Activated CD4-positive, alpha-beta memory T cell treated with anti-CD3 and anti-CD28 coated beads, Interleukin-2, amount 10 ng/mL, durations not matched to agents 7 days and 5 days (primary cell): ENCODE measurements at regions not wholly inside any gene's neighbourhood (a gene's known extent, or its start where the extent isn't known, plus 50 kb on each side); places are given as distances from the start of the nearest gene placed in this dataset.

Experiments used
- CTCF ChIA-PET: fragments of 350-600 bp; sonication (Branson Sonifier 250); formaldehyde crosslinking; loops from one replicate; lab custom pipeline; 2021; ENCODE audit warnings: antibody characterized with exemption, inconsistent platforms; lab: Charles Lee
- POLR2A ChIA-PET: fragments of 350-600 bp; sonication (Branson Sonifier 250); formaldehyde crosslinking; loops from one replicate; lab custom pipeline; 2021; ENCODE audit warnings: antibody characterized with exemption; lab: Charles Lee
- DNase-seq: peaks from one replicate; pipeline ENCODE4 v3.0.0-alpha.2; 2020
- H3K27ac Mint-ChIP-seq: one replicate; pipeline ENCODE4 v1.8.0; 2021; ENCODE audit warnings: mild to moderate bottlenecking, mixed read lengths
- H3K27me3 Mint-ChIP-seq: one replicate; pipeline ENCODE4 v1.8.0; 2021; ENCODE audit warnings: mixed read lengths
- H3K36me3 Mint-ChIP-seq: one replicate; pipeline ENCODE4 v1.8.0; 2021; ENCODE audit warnings: low read depth, mixed read lengths
- H3K4me1 Mint-ChIP-seq: one replicate; pipeline ENCODE4 v1.8.0; 2021; ENCODE audit warnings: mixed read lengths
- H3K4me3 Mint-ChIP-seq: one replicate; pipeline ENCODE4 v1.8.0; 2021; ENCODE audit warnings: mild to moderate bottlenecking, mixed read lengths
- H3K9me3 Mint-ChIP-seq: one replicate; pipeline ENCODE4 v1.8.0; 2021; ENCODE audit warnings: mixed read lengths

DNA sequence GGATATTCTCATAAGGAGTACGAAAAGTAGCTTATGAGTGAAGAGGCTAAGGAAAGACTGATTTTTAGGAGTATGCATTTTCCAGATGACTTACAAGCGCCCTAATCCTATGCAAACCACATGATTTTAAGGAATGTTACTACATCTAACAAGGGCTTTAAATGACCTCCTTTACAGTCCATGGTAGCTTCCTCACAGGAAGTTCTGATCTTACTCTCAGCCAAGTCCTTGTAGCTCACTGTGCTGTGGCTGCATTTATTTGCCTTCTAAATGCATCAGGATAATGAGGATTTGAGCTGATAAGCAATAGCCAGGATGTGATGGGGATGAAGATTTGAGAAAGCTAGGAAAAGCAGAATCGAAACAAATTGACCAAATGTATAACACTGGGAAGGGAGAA, 896.0 kb downstream of the MCTP2 start:
- ChIA-PET CTCF (no interaction called here), POLR2A (no interaction called here)
- Mint-ChIP-seq H3K27ac (no peak overlapping the region), H3K4me1 (no peaks in the 10 kb centered on the region), H3K27me3 (no peaks in the 10 kb centered on the region), H3K4me3 (no peak overlapping the region), H3K36me3 (no peaks in the 10 kb centered on the region), H3K9me3 (no peaks in the 10 kb centered on the region)
- DNase-seq, result no peak

DNA sequence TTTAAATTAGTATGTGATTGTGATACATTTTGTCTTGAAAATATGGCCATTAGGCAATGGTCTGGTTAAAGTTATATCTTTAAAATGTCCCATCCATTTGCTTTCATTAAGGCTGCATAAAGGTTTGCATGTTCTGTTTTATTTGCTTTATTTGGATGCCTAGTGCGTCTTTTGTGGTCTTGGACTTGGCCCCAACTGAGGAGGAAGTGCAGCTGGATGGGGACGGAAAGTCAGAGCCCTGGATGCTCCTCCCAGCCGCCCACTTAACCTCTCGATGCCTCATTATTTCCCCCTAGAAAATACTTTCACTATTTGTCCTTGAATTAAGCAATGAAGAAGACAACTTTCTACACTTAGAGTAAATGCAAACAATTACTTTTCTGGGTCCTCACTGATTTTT, 898.2 kb downstream of the MCTP2 start:
- Mint-ChIP-seq H3K4me3 (no peak overlapping the region), H3K27me3 (no peaks in the 10 kb centered on the region), H3K9me3 (no peaks in the 10 kb centered on the region), H3K4me1 (no peaks in the 10 kb centered on the region), H3K36me3 (no peaks in the 10 kb centered on the region), H3K27ac (no peak overlapping the region)
- no peak for DNase-seq
- POLR2A ChIA-PET, result no interaction called here
- CTCF ChIA-PET, result no interaction called here

DNA sequence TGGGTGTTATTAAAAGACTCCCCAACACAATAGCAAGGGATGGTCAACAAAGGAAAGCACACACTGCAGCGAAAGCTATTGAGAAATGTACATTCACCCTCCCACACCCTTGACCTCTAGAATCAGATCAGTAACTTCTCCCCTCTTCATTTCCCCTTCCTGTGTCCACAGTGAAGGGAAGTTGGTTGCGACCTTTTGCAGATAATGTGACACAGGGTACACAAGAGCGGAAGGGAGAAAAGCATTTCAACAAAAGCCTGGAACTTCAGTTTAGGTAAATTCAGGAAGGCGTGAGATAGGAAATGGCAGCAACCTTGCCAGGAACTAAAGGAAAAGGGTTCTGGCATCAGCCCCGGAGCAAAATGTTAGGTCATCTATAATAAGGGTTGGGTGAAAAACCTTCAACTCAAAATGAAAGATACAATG, 899.8 kb downstream of the MCTP2 start:
- H3K4me1 Mint-ChIP-seq, result no peaks in the 10 kb centered on the region
- no peaks in the 10 kb centered on the region for H3K9me3 Mint-ChIP-seq
- no peak overlapping the region for H3K4me3 Mint-ChIP-seq
- ChIA-PET CTCF (no interaction called here), POLR2A (no interaction called here)
- H3K36me3 Mint-ChIP-seq, result no peaks in the 10 kb centered on the region
- no peak overlapping the region for H3K27ac Mint-ChIP-seq
- H3K27me3 Mint-ChIP-seq, result no peaks in the 10 kb centered on the region
- no peak for DNase-seq

DNA sequence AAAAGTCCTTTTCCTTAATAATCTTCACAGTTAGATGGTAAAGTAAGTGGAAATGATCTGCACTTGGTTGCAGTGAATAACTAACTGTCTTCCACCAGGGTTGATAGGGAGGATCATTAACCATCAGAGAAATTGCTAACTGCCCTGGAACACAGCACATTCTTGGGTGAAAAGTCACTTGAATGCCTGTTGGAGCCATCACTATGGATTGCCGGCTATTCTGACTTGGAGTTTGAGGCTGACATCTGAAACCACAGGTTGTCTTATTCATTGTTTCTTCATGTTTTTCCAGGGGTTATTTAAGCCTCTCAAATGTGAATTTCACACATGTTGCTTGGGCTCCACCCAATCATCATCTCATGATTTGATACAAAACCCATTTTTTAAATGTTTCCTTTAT, 901.4 kb downstream of the MCTP2 start:
- H3K9me3 Mint-ChIP-seq, result peaks cover 2% of the 10 kb centered on the region
- no peak overlapping the region for H3K27ac Mint-ChIP-seq
- no peak overlapping the region for H3K4me3 Mint-ChIP-seq
- ChIA-PET CTCF (no interaction called here), POLR2A (no interaction called here)
- no peaks in the 10 kb centered on the region for H3K27me3 Mint-ChIP-seq
- DNase-seq, result no peak
- H3K4me1 Mint-ChIP-seq, result no peaks in the 10 kb centered on the region
- no peaks in the 10 kb centered on the region for H3K36me3 Mint-ChIP-seq

DNA sequence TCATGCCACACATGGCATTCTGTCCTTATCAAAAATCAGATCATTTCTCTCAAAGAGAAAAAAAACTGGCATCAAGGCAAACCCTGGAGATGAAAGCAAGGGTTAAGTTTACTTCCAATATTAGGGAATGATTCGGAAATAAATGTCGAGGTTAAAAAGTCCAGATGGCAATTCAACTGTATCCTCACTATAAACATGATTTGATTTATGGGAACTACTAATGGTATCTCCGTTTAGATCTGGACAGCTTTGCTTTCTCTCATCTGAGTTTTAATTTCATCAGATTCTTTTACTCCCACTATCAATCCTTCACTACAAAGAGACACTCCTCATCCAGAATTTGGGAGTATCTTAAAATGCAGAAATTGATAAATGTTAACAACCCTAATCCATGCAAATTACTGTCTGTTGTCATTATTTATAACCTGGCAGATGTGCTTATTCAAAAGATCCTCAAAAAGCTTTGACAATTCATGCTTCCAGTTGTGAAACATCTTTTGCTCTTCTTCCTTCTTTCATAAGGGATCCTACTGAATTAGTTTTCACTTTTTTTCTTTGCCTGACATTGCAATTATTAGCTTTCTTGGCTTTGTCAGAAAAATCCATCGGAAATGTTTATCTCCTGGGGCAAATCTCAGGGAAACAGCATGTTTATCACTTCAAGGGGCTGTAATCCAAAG, 903.2 kb downstream of the MCTP2 start:
- Mint-ChIP-seq H3K9me3 (peaks cover 2% of the 10 kb centered on the region), H3K36me3 (no peaks in the 10 kb centered on the region), H3K4me3 (no peak overlapping the region), H3K4me1 (no peaks in the 10 kb centered on the region), H3K27me3 (no peaks in the 10 kb centered on the region), H3K27ac (no peak overlapping the region)
- CTCF ChIA-PET, result no interaction called here
- no peak for DNase-seq
- POLR2A ChIA-PET, result no interaction called here

DNA sequence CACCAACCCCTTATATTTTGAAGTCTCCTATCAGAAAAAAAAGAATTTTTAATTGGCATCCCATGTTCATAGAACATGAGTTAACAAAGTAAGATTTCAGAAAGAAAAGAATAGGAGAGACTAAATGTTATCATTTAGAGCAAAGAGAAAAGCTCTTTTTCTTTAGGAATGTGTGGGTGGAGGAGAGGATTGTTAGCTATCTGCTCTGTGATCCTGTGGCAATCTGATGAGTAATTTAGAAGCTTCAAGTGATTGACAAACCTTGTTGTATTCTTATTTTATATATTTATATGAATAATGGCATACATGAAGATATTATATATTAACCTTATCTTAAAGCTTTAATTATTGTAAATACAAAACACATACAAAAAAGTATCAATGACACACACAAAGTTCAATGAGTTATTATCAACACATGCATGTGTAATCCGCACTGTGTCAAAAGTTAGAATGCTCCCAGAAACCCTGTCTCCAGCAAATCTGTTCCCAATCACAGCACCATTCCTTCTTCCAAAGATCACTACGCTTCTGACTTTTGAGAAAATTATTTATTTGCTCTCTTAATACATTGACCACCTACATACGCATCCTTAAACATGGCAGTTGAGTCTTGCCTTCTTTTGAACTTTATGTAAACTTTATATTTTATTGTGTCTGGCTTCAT, 907.4 kb downstream of the MCTP2 start:
- Mint-ChIP-seq H3K27me3 (no peaks in the 10 kb centered on the region), H3K36me3 (no peaks in the 10 kb centered on the region), H3K27ac (no peak overlapping the region), H3K4me1 (no peaks in the 10 kb centered on the region), H3K4me3 (no peak overlapping the region), H3K9me3 (peaks cover 2% of the 10 kb centered on the region)
- CTCF ChIA-PET, result no interaction called here
- POLR2A ChIA-PET, result no interaction called here
- no peak for DNase-seq

DNA sequence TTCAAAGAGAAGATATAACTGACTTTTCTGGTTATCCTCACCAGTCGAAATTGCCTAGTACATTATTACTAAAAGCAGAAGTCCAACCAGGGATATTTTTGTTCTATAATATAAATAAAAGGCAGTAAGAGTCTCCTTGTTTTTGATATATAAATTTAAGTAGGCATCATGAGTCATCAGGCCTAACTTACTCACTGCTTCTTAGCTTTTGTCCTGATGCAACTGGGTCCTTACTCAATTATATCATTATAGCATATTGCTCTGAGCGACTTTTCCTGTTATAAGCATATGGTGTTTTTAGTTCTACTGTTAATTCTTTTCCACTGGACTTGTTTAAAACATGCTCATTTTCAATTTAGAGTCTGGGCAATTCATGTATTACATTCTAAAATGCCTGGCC, 910.1 kb downstream of the MCTP2 start:
- Mint-ChIP-seq H3K4me3 (no peak overlapping the region), H3K9me3 (peaks cover 2% of the 10 kb centered on the region), H3K27me3 (no peaks in the 10 kb centered on the region), H3K36me3 (no peaks in the 10 kb centered on the region), H3K27ac (no peak overlapping the region), H3K4me1 (no peaks in the 10 kb centered on the region)
- CTCF ChIA-PET, result no interaction called here
- DNase-seq, result no peak
- POLR2A ChIA-PET, result no interaction called here

DNA sequence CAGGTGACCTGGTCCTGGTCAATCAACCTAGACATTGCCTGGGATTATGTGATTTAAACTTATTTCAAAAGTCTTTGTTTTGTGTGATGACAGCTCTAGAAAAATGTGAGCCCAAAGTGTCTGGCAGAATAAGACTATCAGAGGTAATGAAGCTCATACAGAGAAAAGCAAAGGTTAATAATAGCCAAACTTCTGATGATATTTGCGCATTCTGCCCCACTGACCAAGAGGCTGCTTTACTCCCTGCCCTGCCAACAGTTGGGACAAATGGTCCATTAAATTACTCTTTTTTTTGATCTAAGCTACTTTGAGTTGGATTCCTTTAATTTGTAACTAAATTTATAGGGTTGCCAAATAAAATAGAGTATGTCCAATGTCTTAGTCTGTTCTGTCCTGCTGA, 911.2 kb downstream of the MCTP2 start:
- ChIA-PET POLR2A (no interaction called here), CTCF (no interaction called here)
- no peak overlapping the region for H3K27ac Mint-ChIP-seq
- no peaks in the 10 kb centered on the region for H3K36me3 Mint-ChIP-seq
- H3K4me1 Mint-ChIP-seq, result no peaks in the 10 kb centered on the region
- no peak overlapping the region for H3K4me3 Mint-ChIP-seq
- H3K27me3 Mint-ChIP-seq, result no peaks in the 10 kb centered on the region
- no peaks in the 10 kb centered on the region for H3K9me3 Mint-ChIP-seq
- DNase-seq, result no peak

DNA sequence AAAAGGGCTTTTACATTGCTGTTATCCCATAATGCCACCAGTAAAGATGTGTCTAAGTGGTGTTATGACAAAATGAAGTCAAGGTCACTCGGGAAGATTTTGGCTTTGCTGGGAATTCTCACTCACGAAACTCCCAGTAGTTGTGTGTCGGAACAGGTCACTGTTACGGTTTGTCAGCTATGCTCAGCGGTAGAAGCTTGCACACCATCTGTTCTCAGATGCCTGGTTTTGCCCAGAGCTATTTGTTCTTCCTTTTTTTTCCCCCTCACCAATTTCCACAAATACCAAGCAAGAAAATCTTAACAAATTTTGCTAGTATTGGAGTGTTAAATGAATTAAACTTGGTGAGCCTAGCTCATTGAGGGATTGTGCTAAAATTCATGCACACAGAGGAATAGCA, 915.1 kb downstream of the MCTP2 start:
- CTCF ChIA-PET, result no interaction called here
- Mint-ChIP-seq H3K36me3 (no peaks in the 10 kb centered on the region), H3K4me3 (no peak overlapping the region), H3K9me3 (peaks cover 7% of the 10 kb centered on the region), H3K4me1 (no peaks in the 10 kb centered on the region), H3K27ac (no peak overlapping the region), H3K27me3 (no peaks in the 10 kb centered on the region)
- no peak for DNase-seq
- POLR2A ChIA-PET, result no interaction called here

DNA sequence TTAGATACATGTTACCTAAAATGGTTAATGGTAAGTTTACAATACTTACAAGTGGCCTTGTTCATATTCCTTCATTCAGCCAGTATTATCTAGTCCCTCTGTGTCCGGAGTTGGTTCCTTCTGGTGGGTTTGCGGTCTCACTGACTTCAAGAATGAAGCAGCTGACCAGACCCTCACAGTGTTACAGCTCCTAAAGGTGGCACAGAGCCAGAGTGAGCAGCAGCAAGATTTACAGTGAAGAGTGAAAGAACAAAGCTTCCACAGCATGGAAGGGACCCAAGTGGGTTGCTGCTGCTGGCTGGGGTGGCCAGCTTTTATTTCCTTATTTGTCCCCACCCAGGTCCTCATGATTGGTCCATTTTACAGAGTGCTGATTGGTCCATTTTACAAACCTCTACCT, 916.8 kb downstream of the MCTP2 start:
- peaks cover 11% of the 10 kb centered on the region for H3K9me3 Mint-ChIP-seq
- H3K4me1 Mint-ChIP-seq, result no peaks in the 10 kb centered on the region
- no peak overlapping the region for H3K4me3 Mint-ChIP-seq
- ChIA-PET POLR2A (no interaction called here), CTCF (no interaction called here)
- H3K27me3 Mint-ChIP-seq, result no peaks in the 10 kb centered on the region
- DNase-seq, result no peak
- no peaks in the 10 kb centered on the region for H3K36me3 Mint-ChIP-seq
- no peak overlapping the region for H3K27ac Mint-ChIP-seq

DNA sequence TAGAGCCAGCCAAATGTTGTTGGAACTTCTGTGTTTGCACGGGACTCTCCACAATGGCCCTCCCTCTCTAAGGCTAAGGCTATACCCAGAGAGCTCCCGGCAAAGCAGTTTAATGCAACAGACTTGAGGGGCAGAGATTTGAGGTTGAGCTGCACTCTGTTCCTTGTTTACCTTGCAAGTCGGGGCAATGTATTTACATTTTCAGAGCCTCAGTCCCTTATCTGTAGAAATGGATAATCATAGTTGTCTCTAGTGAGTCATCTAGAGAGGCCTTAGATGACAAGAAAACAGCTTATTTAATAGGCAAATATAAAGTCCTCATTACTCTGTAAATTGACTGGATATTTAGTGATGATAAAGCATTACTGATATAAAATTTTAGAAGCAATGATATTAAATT, 917.7 kb downstream of the MCTP2 start:
- CTCF ChIA-PET, result no interaction called here
- H3K4me3 Mint-ChIP-seq, result no peak overlapping the region
- no peak for DNase-seq
- no peaks in the 10 kb centered on the region for H3K27me3 Mint-ChIP-seq
- no peaks in the 10 kb centered on the region for H3K4me1 Mint-ChIP-seq
- POLR2A ChIA-PET, result no interaction called here
- no peak overlapping the region for H3K27ac Mint-ChIP-seq
- H3K9me3 Mint-ChIP-seq, result peaks cover 15% of the 10 kb centered on the region
- H3K36me3 Mint-ChIP-seq, result no peaks in the 10 kb centered on the region

DNA sequence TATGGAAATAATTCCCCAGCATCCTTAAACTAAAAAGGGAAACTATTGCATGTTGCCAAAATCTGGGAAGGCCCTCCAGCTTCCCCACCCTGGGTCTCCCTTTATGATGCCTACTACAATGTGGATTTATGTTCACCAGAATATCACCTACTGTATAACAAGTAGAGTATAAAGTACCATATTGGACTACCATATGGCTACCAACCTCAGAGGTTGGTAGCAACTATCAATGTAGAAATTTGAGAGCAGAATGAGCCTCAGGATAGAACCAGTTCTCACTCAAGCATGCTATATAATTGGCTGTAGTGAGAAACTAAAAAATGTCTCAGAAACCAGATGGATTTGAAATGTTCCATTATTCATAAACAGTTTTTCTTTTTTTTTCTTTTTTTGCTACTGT, 918.4 kb downstream of the MCTP2 start:
- Mint-ChIP-seq H3K9me3 (peaks cover 16% of the 10 kb centered on the region), H3K27ac (no peak overlapping the region), H3K27me3 (no peaks in the 10 kb centered on the region), H3K4me1 (no peaks in the 10 kb centered on the region), H3K36me3 (no peaks in the 10 kb centered on the region), H3K4me3 (no peak overlapping the region)
- ChIA-PET CTCF (no interaction called here), POLR2A (no interaction called here)
- no peak for DNase-seq

DNA sequence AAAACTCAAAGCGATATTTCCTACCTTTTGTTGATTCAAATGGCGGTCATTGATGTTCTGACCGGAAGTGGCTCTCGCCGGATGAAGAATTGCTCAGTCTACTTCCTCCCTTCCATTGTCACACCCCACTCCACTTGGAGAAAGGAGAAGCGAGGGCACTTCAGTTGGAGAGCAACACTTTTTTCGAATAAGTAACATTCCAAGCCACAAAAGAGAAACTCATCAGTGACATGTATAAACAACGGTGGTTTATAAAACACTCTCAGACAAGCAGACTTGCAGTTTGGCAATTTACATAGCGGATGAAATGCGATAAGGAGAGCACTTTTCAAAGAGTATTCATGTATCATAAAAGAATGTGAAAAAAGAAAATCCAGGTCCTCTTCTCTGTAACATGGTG, 919.1 kb downstream of the MCTP2 start:
- Mint-ChIP-seq H3K4me3 (no peak overlapping the region), H3K36me3 (no peaks in the 10 kb centered on the region), H3K27ac (no peak overlapping the region), H3K4me1 (no peaks in the 10 kb centered on the region), H3K27me3 (no peaks in the 10 kb centered on the region), H3K9me3 (peaks cover 16% of the 10 kb centered on the region)
- POLR2A ChIA-PET, result no interaction called here
- no peak for DNase-seq
- CTCF ChIA-PET, result no interaction called here

DNA sequence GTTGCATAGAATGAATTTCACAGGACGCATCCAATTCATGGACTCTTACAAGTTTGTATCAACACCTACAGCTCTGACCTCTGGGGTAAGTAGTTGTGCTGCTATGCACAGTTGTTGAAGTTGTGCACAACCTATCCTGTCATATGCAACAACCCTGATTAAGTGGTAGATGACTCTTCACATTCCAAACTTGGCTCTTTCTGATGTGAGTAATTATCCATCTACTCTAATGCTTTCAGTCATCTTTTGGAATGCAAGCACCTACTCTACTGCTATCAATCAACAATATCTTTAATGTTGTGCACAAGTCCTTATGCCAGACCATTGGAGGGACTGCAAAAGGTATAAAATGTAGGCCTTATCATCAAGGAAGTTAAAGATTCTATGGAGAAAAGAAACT, 921.4 kb downstream of the MCTP2 start:
- Mint-ChIP-seq H3K27ac (no peak overlapping the region), H3K4me3 (no peak overlapping the region)
- CTCF ChIA-PET, result no interaction called here

More for the DNA sequence above, 921.4 kb downstream of the MCTP2 start:
- no peaks in the 10 kb centered on the region for H3K4me1 Mint-ChIP-seq
- no peaks in the 10 kb centered on the region for H3K27me3 Mint-ChIP-seq
- POLR2A ChIA-PET, result no interaction called here
- no peak for DNase-seq
- H3K9me3 Mint-ChIP-seq, result peaks cover 16% of the 10 kb centered on the region
- H3K36me3 Mint-ChIP-seq, result no peaks in the 10 kb centered on the region
